ENCODE measurements at regions not wholly inside any gene's neighbourhood (a gene's known extent, or its start where the extent isn't known, plus 50 kb on each side); places are given as distances from the start of the nearest gene placed in this dataset.

DNA sequence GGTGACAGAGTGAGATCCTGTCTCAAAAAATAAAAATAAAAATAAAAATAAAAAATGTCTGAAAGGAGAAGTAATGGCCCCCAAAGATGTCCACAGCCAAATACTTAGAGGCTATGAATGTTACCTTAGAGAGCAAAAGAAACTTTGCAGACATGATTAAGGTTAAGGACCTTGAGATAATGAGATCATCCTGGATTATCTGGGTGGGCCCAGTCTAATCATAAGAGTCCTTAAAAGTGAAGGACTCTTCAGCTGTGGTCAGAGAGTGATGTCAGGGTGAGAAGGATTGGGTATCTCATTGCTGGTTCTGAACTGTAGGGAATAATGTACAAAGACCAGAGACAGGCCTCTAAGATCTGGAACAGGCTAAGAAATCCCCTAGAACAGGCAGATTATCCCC is 84.9 kb upstream of the POU1F1 start:
- TF ChIP-seq, protein P1, sequence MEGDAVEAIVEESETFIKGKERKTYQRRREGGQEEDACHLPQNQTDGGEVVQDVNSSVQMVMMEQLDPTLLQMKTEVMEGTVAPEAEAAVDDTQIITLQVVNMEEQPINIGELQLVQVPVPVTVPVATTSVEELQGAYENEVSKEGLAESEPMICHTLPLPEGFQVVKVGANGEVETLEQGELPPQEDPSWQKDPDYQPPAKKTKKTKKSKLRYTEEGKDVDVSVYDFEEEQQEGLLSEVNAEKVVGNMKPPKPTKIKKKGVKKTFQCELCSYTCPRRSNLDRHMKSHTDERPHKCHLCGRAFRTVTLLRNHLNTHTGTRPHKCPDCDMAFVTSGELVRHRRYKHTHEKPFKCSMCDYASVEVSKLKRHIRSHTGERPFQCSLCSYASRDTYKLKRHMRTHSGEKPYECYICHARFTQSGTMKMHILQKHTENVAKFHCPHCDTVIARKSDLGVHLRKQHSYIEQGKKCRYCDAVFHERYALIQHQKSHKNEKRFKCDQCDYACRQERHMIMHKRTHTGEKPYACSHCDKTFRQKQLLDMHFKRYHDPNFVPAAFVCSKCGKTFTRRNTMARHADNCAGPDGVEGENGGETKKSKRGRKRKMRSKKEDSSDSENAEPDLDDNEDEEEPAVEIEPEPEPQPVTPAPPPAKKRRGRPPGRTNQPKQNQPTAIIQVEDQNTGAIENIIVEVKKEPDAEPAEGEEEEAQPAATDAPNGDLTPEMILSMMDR (IDR thresholded peaks at IDR 0.05): no peak
- no peak for TF ChIP-seq POLR2A (IDR thresholded peaks at IDR 0.05)
- TF ChIP-seq EP300 (IDR thresholded peaks at IDR 0.05): no peak
